Endothelial cell of umbilical vein (primary cell): ENCODE measurements at regions not wholly inside any gene's neighbourhood (a gene's known extent, or its start where the extent isn't known, plus 50 kb on each side); places are given as distances from the start of the nearest gene placed in this dataset.
"Not testable (repeated sequence)": the region's sequence is repeated elsewhere in the genome, so short reads cannot be mapped to it uniquely, and the experiment has no call there.

Experiments
- BruUV-seq: library from RNA; stranded (reverse); fragments of 400-500 nt; replicated peaks from 2 replicates; lab custom pipeline; 2021; lab: Mats Ljungman, UMichigan
- CTCF ChIA-PET: fragments of 300-600, 350-600 bp; sonication (Branson Sonifier 250); formaldehyde crosslinking; loops from one replicate; lab custom pipeline; 2021; ENCODE audit warnings: antibody characterized with exemption, inconsistent platforms; lab: Charles Lee
- POLR2A ChIA-PET: fragments of 300-600, 350-600 bp; sonication (Branson Sonifier 250); formaldehyde crosslinking; loops from one replicate; lab custom pipeline; 2021; ENCODE audit warnings: antibody characterized with exemption, inconsistent platforms; lab: Charles Lee
- DNase-seq: peaks from one replicate; pipeline ENCODE4 v3.0.0-alpha.2; 2011; ENCODE audit warnings: low read depth, low spot score
- FAIRE-seq: peaks from 2 replicates; lab custom pipeline; 2011; peaks lifted over from hg19 to GRCh38; lab: Jason Lieb, UNC
- H2AFZ ChIP-seq: 2 replicates; pipeline ENCODE4 v1.6.0; 2012; ENCODE audit warnings: low read depth, low read length, control low read depth, inconsistent platforms
- H3K27ac ChIP-seq: 2 replicates; pipeline ENCODE4 v1.5.1; 2011; ENCODE audit warnings: low read depth, mild to moderate bottlenecking, control low read depth, low read length, moderate library complexity; ENCODE audit not compliant: insufficient read depth
- H3K27me3 ChIP-seq, 2 experiments: 2 replicates each; pipeline versions ENCODE4 v1.6.0 to v1.6.1; 2011; ENCODE audit warnings: low read length in 2 of 2, mixed read lengths in 1 of 2; ENCODE audit not compliant: control insufficient read depth in 2 of 2, insufficient read depth in 2 of 2
- H3K36me3 ChIP-seq, 2 experiments: 2 replicates in 1 of 2; 3 replicates in 1 of 2; pipeline ENCODE4 v1.5.1; 2011; ENCODE audit warnings: low read length in 2 of 2, mild to moderate bottlenecking in 1 of 2, moderate library complexity in 1 of 2; ENCODE audit not compliant: control insufficient read depth in 2 of 2, insufficient read depth in 2 of 2; ENCODE audit errors: extremely low read depth in 1 of 2
- H3K4me1 ChIP-seq: 3 replicates; pipeline ENCODE4 v1.5.1; 2011; ENCODE audit warnings: mild to moderate bottlenecking, low read length; ENCODE audit not compliant: control insufficient read depth, insufficient read depth; ENCODE audit errors: extremely low read depth
- H3K4me2 ChIP-seq: 2 replicates; pipeline ENCODE4 v1.6.1; 2011; ENCODE audit warnings: low read length, control low read depth, mixed read lengths; ENCODE audit not compliant: insufficient read depth
- H3K4me3 ChIP-seq, 3 experiments: fragments of 200-600 bp in 1 of 3; sonication (generic), shearing (Covaris generic) in 1 of 3; replicated peaks in 1 of 3; 2 replicates each; pipeline ENCODE4 v1.5.1; 2011 to 2016; ENCODE audit warnings: control low read depth in 3 of 3, low read length in 3 of 3, mild to moderate bottlenecking in 2 of 3, inconsistent platforms in 1 of 3, low read depth in 1 of 3, moderate library complexity in 1 of 3; ENCODE audit not compliant: insufficient read depth in 1 of 3
- H3K79me2 ChIP-seq: 2 replicates; pipeline ENCODE4 v1.6.0; 2012; ENCODE audit warnings: low read length, inconsistent platforms; ENCODE audit not compliant: control insufficient read depth, insufficient read depth
- H3K9ac ChIP-seq: replicated peaks from 2 replicates; pipeline ENCODE3; 2011; ENCODE audit warnings: low read length, control low read depth; ENCODE audit not compliant: insufficient read depth; ENCODE audit errors: extremely low read depth
- H3K9me1 ChIP-seq: replicated peaks from 3 replicates; pipeline ENCODE4 v1.6.0; 2011; ENCODE audit warnings: mild to moderate bottlenecking, low read length; ENCODE audit not compliant: control insufficient read depth, insufficient read depth; ENCODE audit errors: extremely low read depth
- H3K9me3 ChIP-seq: replicated peaks from 2 replicates; pipeline ENCODE4 v1.5.1; 2012; ENCODE audit warnings: low read length, inconsistent platforms; ENCODE audit not compliant: control insufficient read depth, insufficient read depth
- H4K20me1 ChIP-seq: replicated peaks from 2 replicates; pipeline ENCODE3; 2011; ENCODE audit warnings: mild to moderate bottlenecking, low read length; ENCODE audit not compliant: control insufficient read depth, insufficient read depth; ENCODE audit errors: extremely low read depth
- dilution Hi-C: fragments of 300-500 bp; cut with MboI; formaldehyde crosslinking; loops from one replicate; pipeline ENCODE4 v1.15.0; 2019; ENCODE audit warnings: low sequenced_read_pairs; ENCODE audit not compliant: extremely low pct_ligation_motif_present
- intact Hi-C: fragments of 100-400 bp; cut with micrococcal nuclease; formaldehyde crosslinking; loops from one replicate; pipeline ENCODE4 v1.10.0; 2022

- dilution Hi-C loops, BruUV-seq, CTCF ChIA-PET: not testable (repeated sequence)
Observed at GRCh38 chr9:62844681-62845185, 1654.9 kb downstream of the SPATA31A7 start.

DNA sequence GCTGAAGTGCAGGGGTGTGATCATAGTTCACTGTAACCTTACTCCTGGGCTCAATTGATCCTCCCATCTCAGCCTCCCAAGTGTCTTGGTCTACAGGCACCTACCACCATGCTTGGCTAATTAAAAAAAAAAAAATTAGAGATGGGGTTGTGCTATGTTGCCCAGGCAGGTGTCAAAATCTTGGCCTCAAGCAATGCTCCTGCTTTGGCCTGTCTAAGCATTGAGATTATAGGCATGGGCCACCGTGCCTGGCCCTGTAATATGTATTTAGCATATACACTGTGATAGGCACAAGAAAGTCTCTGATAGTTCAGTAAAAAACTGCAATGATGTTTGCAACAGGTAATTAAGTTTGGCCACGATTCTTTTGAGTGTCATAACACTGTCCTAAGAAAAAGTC, 1658.4 kb downstream of the SPATA31A7 start:
- BruUV-seq, CTCF ChIA-PET, H3K27ac ChIP-seq, H3K9me1 ChIP-seq, H3K79me2 ChIP-seq, H2AFZ ChIP-seq, H4K20me1 ChIP-seq, POLR2A ChIA-PET, FAIRE-seq, dilution Hi-C loops, H3K27me3 ChIP-seq, intact Hi-C loops, H3K4me2 ChIP-seq, H3K4me3 ChIP-seq, H3K9ac ChIP-seq, H3K4me1 ChIP-seq, H3K9me3 ChIP-seq, DNase-seq, H3K36me3 ChIP-seq: not testable (repeated sequence)

More at GRCh38 chr9:62844681-62845185, 1654.9 kb downstream of the SPATA31A7 start:
- H3K27me3 ChIP-seq, H4K20me1 ChIP-seq, H2AFZ ChIP-seq, H3K9me1 ChIP-seq, H3K4me3 ChIP-seq, H3K4me2 ChIP-seq, FAIRE-seq, intact Hi-C loops, H3K27ac ChIP-seq, H3K9me3 ChIP-seq, H3K36me3 ChIP-seq, H3K4me1 ChIP-seq, H3K79me2 ChIP-seq, POLR2A ChIA-PET, DNase-seq, H3K9ac ChIP-seq: not testable (repeated sequence)

GRCh38 chr9:62849991-62850390, 1660.2 kb downstream of the SPATA31A7 start:
- H3K27me3 ChIP-seq, intact Hi-C loops, FAIRE-seq, H3K9ac ChIP-seq, CTCF ChIA-PET, H3K4me3 ChIP-seq, H4K20me1 ChIP-seq, DNase-seq, H3K79me2 ChIP-seq, BruUV-seq, POLR2A ChIA-PET, H3K4me1 ChIP-seq, H3K27ac ChIP-seq, H2AFZ ChIP-seq, H3K36me3 ChIP-seq, H3K9me1 ChIP-seq, dilution Hi-C loops, H3K4me2 ChIP-seq, H3K9me3 ChIP-seq: not testable (repeated sequence)

DNA sequence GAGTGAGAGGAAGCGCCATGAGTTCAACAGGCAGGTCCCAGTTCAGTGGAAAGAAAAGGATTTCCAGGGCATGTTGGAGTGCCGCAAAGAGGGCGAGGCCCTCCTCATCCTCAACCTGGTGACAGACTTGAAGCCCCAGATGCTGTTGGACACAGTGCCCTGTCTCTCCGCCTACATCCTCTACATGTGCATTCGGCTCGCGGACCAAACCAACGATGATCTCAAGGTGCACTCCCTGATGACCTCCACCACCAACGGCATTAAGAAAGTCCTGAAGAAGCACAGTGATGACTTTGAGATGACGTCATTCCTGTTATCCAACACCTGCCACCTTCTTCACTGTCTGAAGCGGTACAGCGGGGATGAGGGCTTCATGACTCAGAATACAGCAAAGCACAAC, 1667.4 kb downstream of the SPATA31A7 start:
- BruUV-seq, H3K4me3 ChIP-seq, H3K9me3 ChIP-seq, H2AFZ ChIP-seq, dilution Hi-C loops, H3K4me2 ChIP-seq, H3K36me3 ChIP-seq, H3K27ac ChIP-seq, intact Hi-C loops, H3K79me2 ChIP-seq, DNase-seq, H3K9ac ChIP-seq, H3K27me3 ChIP-seq, FAIRE-seq, H3K4me1 ChIP-seq, H3K9me1 ChIP-seq, H4K20me1 ChIP-seq, POLR2A ChIA-PET, CTCF ChIA-PET: not testable (repeated sequence)
